ENCODE measurements at regions not wholly inside any gene's neighbourhood (a gene's known extent, or its start where the extent isn't known, plus 50 kb on each side); places are given as distances from the start of the nearest gene placed in this dataset.

DNA sequence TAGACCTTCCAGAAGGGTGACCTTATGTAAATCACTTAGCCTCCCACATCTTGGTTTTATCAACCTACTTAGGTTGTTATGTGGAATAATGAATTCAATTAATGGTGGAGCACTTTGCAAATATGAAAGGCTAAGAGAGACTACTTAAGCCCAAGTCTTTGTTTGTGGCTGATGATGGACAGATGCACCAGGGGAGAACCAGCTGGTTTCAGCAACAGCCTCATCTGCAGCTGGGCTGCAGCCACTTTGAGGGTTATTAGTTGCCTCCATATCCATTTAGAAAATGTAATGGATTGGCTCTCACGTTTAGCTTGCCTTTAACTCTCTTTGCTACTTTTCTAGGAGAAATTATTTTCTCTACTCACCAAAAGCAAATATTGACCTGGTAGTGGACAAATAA is 146.6 kb downstream of the ESM1 start:
- no peak overlapping the region for H3K4me3 ChIP-seq (ENCODE audit: low read length in 3 of 3)
- H3K27me3 ChIP-seq (ENCODE audit: control insufficient read depth in 3 of 3, insufficient read depth in 3 of 3, low read length in 3 of 3) = no peaks in the 10 kb centered on the region
- no peak overlapping the region for H3K9ac ChIP-seq (ENCODE audit: low read depth in 1 of 3, low read length in 3 of 3)
- H3K9me3 ChIP-seq (ENCODE audit: control insufficient read depth in 3 of 3, low read length in 3 of 3) = no peaks in the 10 kb centered on the region
- H3K4me1 ChIP-seq (ENCODE audit: control insufficient read depth in 3 of 3, insufficient read depth in 3 of 3, low read length in 3 of 3) = no peaks in the 10 kb centered on the region
- no peaks in the 10 kb centered on the region for H3K36me3 ChIP-seq (ENCODE audit: control insufficient read depth in 3 of 3, insufficient read depth in 3 of 3, low read length in 3 of 3)
- no peak overlapping the region for H3K27ac ChIP-seq (ENCODE audit: low read depth, low read length)

DNA sequence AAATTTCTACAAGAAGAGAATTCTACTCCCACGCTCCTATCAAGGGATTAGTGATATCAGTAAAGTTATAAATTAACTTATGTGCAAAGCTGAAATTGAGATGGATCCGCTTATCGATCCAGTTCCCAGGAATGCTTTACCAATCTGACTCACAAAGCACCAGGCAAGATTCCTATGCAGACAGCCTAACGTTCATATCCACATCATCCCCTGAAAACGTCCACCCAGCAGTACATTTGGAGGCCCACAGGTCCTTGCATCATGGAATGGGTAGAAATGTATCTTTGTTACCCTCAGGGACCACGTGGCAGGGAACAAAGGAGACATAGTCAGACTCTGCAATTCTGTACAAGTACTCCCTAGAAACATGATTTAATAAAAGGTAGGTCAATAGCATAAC is 147.4 kb downstream of the ESM1 start:
- H3K4me3 ChIP-seq (ENCODE audit: low read length in 3 of 3) = no peak overlapping the region
- H3K27me3 ChIP-seq (ENCODE audit: control insufficient read depth in 3 of 3, insufficient read depth in 3 of 3, low read length in 3 of 3) = no peaks in the 10 kb centered on the region
- H3K27ac ChIP-seq (ENCODE audit: low read depth, low read length) = no peak overlapping the region
- no peaks in the 10 kb centered on the region for H3K4me1 ChIP-seq (ENCODE audit: control insufficient read depth in 3 of 3, insufficient read depth in 3 of 3, low read length in 3 of 3)
- no peaks in the 10 kb centered on the region for H3K9me3 ChIP-seq (ENCODE audit: control insufficient read depth in 3 of 3, low read length in 3 of 3)
- no peak overlapping the region for H3K9ac ChIP-seq (ENCODE audit: low read depth in 1 of 3, low read length in 3 of 3)
- H3K36me3 ChIP-seq (ENCODE audit: control insufficient read depth in 3 of 3, insufficient read depth in 3 of 3, low read length in 3 of 3) = no peaks in the 10 kb centered on the region

- Histone ChIP-seq H3K27ac (ENCODE audit: low read depth, low read length) (no peak overlapping the region), H3K27me3 (ENCODE audit: control insufficient read depth in 3 of 3, insufficient read depth in 3 of 3, low read length in 3 of 3) (no peaks in the 10 kb centered on the region), H3K4me1 (ENCODE audit: control insufficient read depth in 3 of 3, insufficient read depth in 3 of 3, low read length in 3 of 3) (no peaks in the 10 kb centered on the region), H3K9ac (ENCODE audit: low read depth in 1 of 3, low read length in 3 of 3) (no peak overlapping the region), H3K4me3 (ENCODE audit: low read length in 3 of 3) (no peak overlapping the region), H3K9me3 (ENCODE audit: control insufficient read depth in 3 of 3, low read length in 3 of 3) (no peaks in the 10 kb centered on the region), H3K36me3 (ENCODE audit: control insufficient read depth in 3 of 3, insufficient read depth in 3 of 3, low read length in 3 of 3) (no peaks in the 10 kb centered on the region)
These were observed 148.3 kb downstream of the ESM1 start for GRCh38 chr5:54837093-54837492.

DNA sequence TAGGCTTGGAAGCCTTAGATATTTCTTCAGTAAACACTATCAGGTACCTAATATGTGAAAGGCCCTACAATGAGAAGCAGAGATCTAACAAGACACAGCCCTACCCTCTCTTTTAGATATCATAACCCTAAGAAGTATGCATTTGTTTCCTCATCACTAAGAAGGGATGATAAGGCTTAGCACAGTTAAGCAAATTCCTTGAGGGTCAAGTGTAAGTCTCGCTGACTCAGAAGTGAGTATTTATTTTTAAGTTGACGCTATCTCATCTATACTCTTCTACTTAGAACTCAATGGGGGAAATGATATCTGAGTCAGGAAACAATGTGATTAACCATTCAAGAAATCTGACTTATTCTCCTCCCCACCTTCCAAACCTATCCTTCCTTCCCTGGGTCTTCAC is 149.7 kb downstream of the ESM1 start:
- Histone ChIP-seq H3K9ac (ENCODE audit: low read depth in 1 of 3, low read length in 3 of 3) (no peak overlapping the region), H3K27me3 (ENCODE audit: control insufficient read depth in 3 of 3, insufficient read depth in 3 of 3, low read length in 3 of 3) (no peaks in the 10 kb centered on the region), H3K36me3 (ENCODE audit: control insufficient read depth in 3 of 3, insufficient read depth in 3 of 3, low read length in 3 of 3) (no peaks in the 10 kb centered on the region), H3K27ac (ENCODE audit: low read depth, low read length) (no peak overlapping the region), H3K4me1 (ENCODE audit: control insufficient read depth in 3 of 3, insufficient read depth in 3 of 3, low read length in 3 of 3) (no peaks in the 10 kb centered on the region), H3K9me3 (ENCODE audit: control insufficient read depth in 3 of 3, low read length in 3 of 3) (no peaks in the 10 kb centered on the region), H3K4me3 (ENCODE audit: low read length in 3 of 3) (no peak overlapping the region)

- Histone ChIP-seq H3K27ac (ENCODE audit: low read depth, low read length) (no peak overlapping the region), H3K9ac (ENCODE audit: low read depth in 1 of 3, low read length in 3 of 3) (no peak overlapping the region), H3K4me3 (ENCODE audit: low read length in 3 of 3) (no peak overlapping the region), H3K4me1 (ENCODE audit: control insufficient read depth in 3 of 3, insufficient read depth in 3 of 3, low read length in 3 of 3) (no peaks in the 10 kb centered on the region), H3K27me3 (ENCODE audit: control insufficient read depth in 3 of 3, insufficient read depth in 3 of 3, low read length in 3 of 3) (no peaks in the 10 kb centered on the region), H3K36me3 (ENCODE audit: control insufficient read depth in 3 of 3, insufficient read depth in 3 of 3, low read length in 3 of 3) (no peaks in the 10 kb centered on the region), H3K9me3 (ENCODE audit: control insufficient read depth in 3 of 3, low read length in 3 of 3) (no peaks in the 10 kb centered on the region)
These were observed 151.1 kb downstream of the ESM1 start for GRCh38 chr5:54834121-54834842.

GRCh38 chr5:54833590-54833989 is 151.8 kb downstream of the ESM1 start:
- no peaks in the 10 kb centered on the region for H3K9me3 ChIP-seq (ENCODE audit: control insufficient read depth in 3 of 3, low read length in 3 of 3)
- no peaks in the 10 kb centered on the region for H3K4me1 ChIP-seq (ENCODE audit: control insufficient read depth in 3 of 3, insufficient read depth in 3 of 3, low read length in 3 of 3)
- no peak overlapping the region for H3K9ac ChIP-seq (ENCODE audit: low read depth in 1 of 3, low read length in 3 of 3)
- no peak overlapping the region for H3K27ac ChIP-seq (ENCODE audit: low read depth, low read length)
- no peak overlapping the region for H3K4me3 ChIP-seq (ENCODE audit: low read length in 3 of 3)
- no peaks in the 10 kb centered on the region for H3K36me3 ChIP-seq (ENCODE audit: control insufficient read depth in 3 of 3, insufficient read depth in 3 of 3, low read length in 3 of 3)
- no peaks in the 10 kb centered on the region for H3K27me3 ChIP-seq (ENCODE audit: control insufficient read depth in 3 of 3, insufficient read depth in 3 of 3, low read length in 3 of 3)

DNA sequence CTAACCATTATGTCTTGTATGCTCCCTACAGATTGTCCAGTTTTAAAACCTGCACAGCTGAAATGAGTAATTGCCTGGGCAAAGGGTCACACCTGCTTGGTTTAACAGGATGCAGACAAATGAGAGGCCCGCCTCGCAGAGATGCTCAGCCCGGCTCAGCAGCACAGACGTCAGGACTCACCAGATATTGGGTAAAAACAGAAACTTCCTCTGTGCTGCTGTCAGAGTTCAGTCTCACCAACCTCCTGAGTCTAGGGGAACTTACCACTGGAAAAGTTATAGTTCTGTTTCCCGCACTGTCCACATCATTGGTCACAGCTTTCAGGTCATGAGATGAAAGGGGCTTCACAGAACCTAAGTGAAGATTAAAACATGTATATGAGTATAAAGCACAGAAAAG is 152.5 kb downstream of the ESM1 start:
- Histone ChIP-seq H3K4me3 (ENCODE audit: low read length in 3 of 3) (no peak overlapping the region), H3K4me1 (ENCODE audit: control insufficient read depth in 3 of 3, insufficient read depth in 3 of 3, low read length in 3 of 3) (no peaks in the 10 kb centered on the region), H3K27me3 (ENCODE audit: control insufficient read depth in 3 of 3, insufficient read depth in 3 of 3, low read length in 3 of 3) (no peaks in the 10 kb centered on the region), H3K9me3 (ENCODE audit: control insufficient read depth in 3 of 3, low read length in 3 of 3) (no peaks in the 10 kb centered on the region), H3K36me3 (ENCODE audit: control insufficient read depth in 3 of 3, insufficient read depth in 3 of 3, low read length in 3 of 3) (no peaks in the 10 kb centered on the region), H3K9ac (ENCODE audit: low read depth in 1 of 3, low read length in 3 of 3) (no peak overlapping the region), H3K27ac (ENCODE audit: low read depth, low read length) (no peak overlapping the region)

DNA sequence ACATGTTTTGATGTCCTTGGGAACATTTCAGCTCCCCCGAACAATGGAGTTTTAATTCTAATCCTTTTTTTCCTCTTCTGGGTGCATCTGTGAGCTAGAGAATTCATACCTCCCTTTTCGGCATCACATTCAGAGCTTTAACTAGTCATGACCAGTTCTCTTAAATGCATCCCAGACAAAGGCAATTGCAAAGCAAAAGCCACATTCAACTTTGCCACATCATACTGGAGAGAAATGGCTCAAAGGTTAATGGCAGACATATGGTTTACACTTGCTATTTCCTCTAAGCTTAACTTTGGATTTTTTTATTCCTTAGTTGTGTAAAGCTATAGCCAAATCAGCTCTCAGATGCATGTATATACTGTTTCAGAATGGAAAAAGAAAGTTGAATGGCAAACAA is 153.3 kb downstream of the ESM1 start:
- Histone ChIP-seq H3K9me3 (ENCODE audit: control insufficient read depth in 3 of 3, low read length in 3 of 3) (peaks cover 2 to 4% (median 3%) of the 10 kb centered on the region in 3 donors), H3K4me1 (ENCODE audit: control insufficient read depth in 3 of 3, insufficient read depth in 3 of 3, low read length in 3 of 3) (no peaks in the 10 kb centered on the region), H3K36me3 (ENCODE audit: control insufficient read depth in 3 of 3, insufficient read depth in 3 of 3, low read length in 3 of 3) (no peaks in the 10 kb centered on the region), H3K27me3 (ENCODE audit: control insufficient read depth in 3 of 3, insufficient read depth in 3 of 3, low read length in 3 of 3) (no peaks in the 10 kb centered on the region), H3K4me3 (ENCODE audit: low read length in 3 of 3) (no peak overlapping the region), H3K9ac (ENCODE audit: low read depth in 1 of 3, low read length in 3 of 3) (no peak overlapping the region), H3K27ac (ENCODE audit: low read depth, low read length) (no peak overlapping the region)

GRCh38 chr5:54831233-54831632 is 154.2 kb downstream of the ESM1 start:
- H3K4me1 ChIP-seq (ENCODE audit: control insufficient read depth in 3 of 3, insufficient read depth in 3 of 3, low read length in 3 of 3) = no peaks in the 10 kb centered on the region
- no peaks in the 10 kb centered on the region for H3K36me3 ChIP-seq (ENCODE audit: control insufficient read depth in 3 of 3, insufficient read depth in 3 of 3, low read length in 3 of 3)
- H3K4me3 ChIP-seq (ENCODE audit: low read length in 3 of 3) = no peak overlapping the region
- peaks cover 2 to 5% (median 4%) of the 10 kb centered on the region in 3 donors for H3K9me3 ChIP-seq (ENCODE audit: control insufficient read depth in 3 of 3, low read length in 3 of 3)
- no peak overlapping the region for H3K9ac ChIP-seq (ENCODE audit: low read depth in 1 of 3, low read length in 3 of 3)
- no peaks in the 10 kb centered on the region for H3K27me3 ChIP-seq (ENCODE audit: control insufficient read depth in 3 of 3, insufficient read depth in 3 of 3, low read length in 3 of 3)
- H3K27ac ChIP-seq (ENCODE audit: low read depth, low read length) = no peak overlapping the region

DNA sequence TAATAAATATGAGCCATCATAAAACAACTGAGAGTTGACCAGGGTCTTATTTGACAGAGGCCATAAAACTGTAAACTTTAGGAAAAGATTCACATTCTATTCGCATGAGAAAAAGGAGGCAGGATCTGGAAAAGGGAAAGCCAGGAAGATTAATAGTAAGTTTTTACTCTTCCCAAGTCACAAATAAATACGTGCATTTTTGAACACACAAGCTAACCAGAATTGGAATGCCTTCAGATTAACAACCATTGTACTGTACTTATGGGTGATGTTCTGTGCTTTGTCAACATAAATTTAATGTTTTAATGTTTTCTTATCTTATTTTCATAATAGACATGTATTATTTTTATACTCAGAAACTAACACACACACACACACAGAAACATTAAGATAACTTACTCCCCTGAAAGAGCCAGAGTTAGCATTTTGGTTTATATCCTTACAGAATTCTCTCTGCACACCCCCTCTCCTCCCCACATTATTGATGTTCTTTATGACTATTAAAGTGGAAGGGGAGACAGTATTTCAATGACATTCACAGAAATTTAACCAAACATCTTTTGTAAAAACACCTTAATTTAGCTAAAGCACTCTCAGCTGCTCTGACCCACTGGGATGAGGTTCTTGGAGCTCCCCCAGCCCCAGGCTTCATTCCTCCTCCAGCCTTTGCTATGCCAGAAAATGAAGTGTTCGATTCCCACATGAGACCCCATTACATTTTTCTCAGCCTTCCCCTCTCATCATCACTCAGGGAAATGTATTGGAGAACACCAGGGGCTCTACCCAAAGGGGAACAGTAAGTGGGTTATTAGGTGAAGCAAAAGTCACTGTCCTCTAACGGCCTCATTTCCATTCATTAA is 155.5 kb downstream of the ESM1 start:
- Histone ChIP-seq H3K4me1 (ENCODE audit: control insufficient read depth in 3 of 3, insufficient read depth in 3 of 3, low read length in 3 of 3) (no peaks in the 10 kb centered on the region), H3K9ac (ENCODE audit: low read depth in 1 of 3, low read length in 3 of 3) (no peak overlapping the region), H3K4me3 (ENCODE audit: low read length in 3 of 3) (no peak overlapping the region), H3K9me3 (ENCODE audit: control insufficient read depth in 3 of 3, low read length in 3 of 3) (peaks cover 2 to 5% (median 4%) of the 10 kb centered on the region in 3 donors), H3K27me3 (ENCODE audit: control insufficient read depth in 3 of 3, insufficient read depth in 3 of 3, low read length in 3 of 3) (no peaks in the 10 kb centered on the region), H3K27ac (ENCODE audit: low read depth, low read length) (no peak overlapping the region), H3K36me3 (ENCODE audit: control insufficient read depth in 3 of 3, insufficient read depth in 3 of 3, low read length in 3 of 3) (no peaks in the 10 kb centered on the region)

Data from skeletal muscle tissue (tissue), 3 donors.